CD4-positive, alpha-beta T cell (primary cell): ENCODE measurements at regions not wholly inside any gene's neighbourhood (a gene's known extent, or its start where the extent isn't known, plus 50 kb on each side); places are given as distances from the start of the nearest gene placed in this dataset.

ENCODE experiments used
- ATAC-seq: fragments of 200-7000 bp; cut with Tn5 transposase; one replicate; pipeline ENCODE4 v1.10.0; 2022; ENCODE audit warnings: mild to moderate bottlenecking; ENCODE audit not compliant: poor library complexity
- CTCF ChIA-PET: fragments of 350-600 bp; sonication (Branson Sonifier 250); formaldehyde crosslinking; loops from one replicate; lab custom pipeline; 2021; ENCODE audit warnings: antibody characterized with exemption, inconsistent platforms; lab: Charles Lee
- POLR2A ChIA-PET: fragments of 350-600 bp; sonication (Branson Sonifier 250); formaldehyde crosslinking; loops from one replicate; lab custom pipeline; 2021; ENCODE audit warnings: antibody characterized with exemption, inconsistent platforms; lab: Charles Lee
- DNase-seq, 14 experiments: peaks; one replicate each; pipeline ENCODE4 v3.0.0-alpha.2; 2013 to 2020; ENCODE audit warnings: mixed read lengths in 2 of 14
- H3K27ac ChIP-seq, 2 donors: one replicate each; pipeline versions ENCODE4 v1.5.1 to v1.7.0; 2013; ENCODE audit warnings: low read length in 2 of 2, low read depth in 1 of 2, mild to moderate bottlenecking in 1 of 2
- H3K27me3 ChIP-seq, 2 experiments: 1 replicate in 1 of 2; 2 replicates in 1 of 2; pipeline versions ENCODE4 v1.6.1 to v1.7.0; 2013; ENCODE audit warnings: low read length in 2 of 2, control low read depth in 1 of 2, mild to moderate bottlenecking in 1 of 2, moderate library complexity in 1 of 2; ENCODE audit not compliant: insufficient read depth in 2 of 2, control insufficient read depth in 1 of 2
- H3K36me3 ChIP-seq: one replicate; pipeline ENCODE4 v1.6.1; 2013; ENCODE audit warnings: low read length, control low read depth; ENCODE audit not compliant: insufficient read depth
- H3K4me1 ChIP-seq: one replicate; pipeline ENCODE4 v1.6.1; 2013; ENCODE audit warnings: low read length, control low read depth; ENCODE audit not compliant: insufficient read depth
- H3K4me3 ChIP-seq: one replicate; pipeline ENCODE4 v1.5.1; 2013; ENCODE audit warnings: mild to moderate bottlenecking, low read length, moderate library complexity
- H3K9me3 ChIP-seq, 2 experiments: 1 replicate in 1 of 2; 2 replicates in 1 of 2; pipeline versions ENCODE4 v1.6.1 to v1.7.0; 2013; ENCODE audit warnings: low read length in 2 of 2, mild to moderate bottlenecking in 2 of 2, control low read depth in 1 of 2, moderate library complexity in 1 of 2; ENCODE audit not compliant: control insufficient read depth in 1 of 2, insufficient read depth in 1 of 2
- H3K27ac Mint-ChIP-seq: one replicate; pipeline ENCODE4 v1.8.0; 2020; ENCODE audit warnings: mixed read lengths
- H3K27me3 Mint-ChIP-seq: one replicate; pipeline ENCODE4 v1.8.0; 2021; ENCODE audit warnings: mixed read lengths
- H3K36me3 Mint-ChIP-seq: one replicate; pipeline ENCODE4 v1.8.0; 2021; ENCODE audit warnings: low read depth, mixed read lengths
- H3K4me1 Mint-ChIP-seq: one replicate; pipeline ENCODE4 v1.8.0; 2021; ENCODE audit warnings: low read depth, mixed read lengths
- H3K4me3 Mint-ChIP-seq: one replicate; pipeline ENCODE4 v1.8.0; 2020; ENCODE audit warnings: mild to moderate bottlenecking, mixed read lengths
- H3K9me3 Mint-ChIP-seq: one replicate; pipeline ENCODE4 v1.8.0; 2020; ENCODE audit warnings: mixed read lengths
- intact Hi-C, 2 experiments: fragments of 100-400 bp; cut with DNase I in 1 of 2; cut with micrococcal nuclease in 1 of 2; formaldehyde crosslinking; loops; one replicate each; pipeline versions ENCODE4 v1.15.1 to v1.9.0; 2023 to 2025; cut with DNase I, micrococcal nuclease
- TF ChIP-seq, protein P1 (sequence below): fragments of 200-600 bp; IDR thresholded peaks from one replicate; pipeline ENCODE4 v1.8.0; 2022; ENCODE audit warnings: antibody characterized with exemption, mild to moderate bottlenecking

DNA sequence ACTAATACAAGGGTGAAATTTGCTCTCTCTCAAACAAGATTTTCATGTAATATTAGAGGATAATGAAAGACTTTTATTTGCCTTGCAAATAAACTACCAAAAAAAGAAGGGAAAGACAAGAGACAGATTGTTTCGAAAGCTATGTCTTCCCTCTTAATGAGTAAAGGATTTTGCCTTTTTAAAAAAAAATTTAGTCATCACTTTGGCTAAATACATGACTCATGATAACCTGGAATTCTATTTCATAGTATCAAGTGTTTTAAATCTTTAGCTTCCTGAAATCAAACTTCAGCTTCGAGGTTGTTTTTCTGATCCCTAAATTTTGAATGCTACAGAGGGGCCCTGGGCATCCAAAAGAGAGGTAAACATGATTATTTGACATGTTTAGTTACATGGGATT is 144.4 kb downstream of the CCDC59 start:
- H3K4me3 ChIP-seq, result no peak overlapping the region
- Mint-ChIP-seq H3K27ac (no peak overlapping the region), H3K4me3 (no peak overlapping the region), H3K4me1 (no peaks in the 10 kb centered on the region), H3K36me3 (no peaks in the 10 kb centered on the region), H3K9me3 (peaks cover 10% of the 10 kb centered on the region), H3K27me3 (no peaks in the 10 kb centered on the region)
- H3K9me3 ChIP-seq, result peaks cover 0 to 17% of the 10 kb centered on the region in 2 experiments
- POLR2A ChIA-PET, result no interaction called here
- CTCF ChIA-PET, result no interaction called here
- H3K4me1 ChIP-seq, result no peaks in the 10 kb centered on the region
- no peak for ATAC-seq
- intact Hi-C loops, result no loop called here
- TF ChIP-seq, protein P1, sequence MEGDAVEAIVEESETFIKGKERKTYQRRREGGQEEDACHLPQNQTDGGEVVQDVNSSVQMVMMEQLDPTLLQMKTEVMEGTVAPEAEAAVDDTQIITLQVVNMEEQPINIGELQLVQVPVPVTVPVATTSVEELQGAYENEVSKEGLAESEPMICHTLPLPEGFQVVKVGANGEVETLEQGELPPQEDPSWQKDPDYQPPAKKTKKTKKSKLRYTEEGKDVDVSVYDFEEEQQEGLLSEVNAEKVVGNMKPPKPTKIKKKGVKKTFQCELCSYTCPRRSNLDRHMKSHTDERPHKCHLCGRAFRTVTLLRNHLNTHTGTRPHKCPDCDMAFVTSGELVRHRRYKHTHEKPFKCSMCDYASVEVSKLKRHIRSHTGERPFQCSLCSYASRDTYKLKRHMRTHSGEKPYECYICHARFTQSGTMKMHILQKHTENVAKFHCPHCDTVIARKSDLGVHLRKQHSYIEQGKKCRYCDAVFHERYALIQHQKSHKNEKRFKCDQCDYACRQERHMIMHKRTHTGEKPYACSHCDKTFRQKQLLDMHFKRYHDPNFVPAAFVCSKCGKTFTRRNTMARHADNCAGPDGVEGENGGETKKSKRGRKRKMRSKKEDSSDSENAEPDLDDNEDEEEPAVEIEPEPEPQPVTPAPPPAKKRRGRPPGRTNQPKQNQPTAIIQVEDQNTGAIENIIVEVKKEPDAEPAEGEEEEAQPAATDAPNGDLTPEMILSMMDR, result no peak
- no peak for DNase-seq
- H3K27ac ChIP-seq, result no peak overlapping the region
- no peaks in the 10 kb centered on the region for H3K27me3 ChIP-seq
- no peaks in the 10 kb centered on the region for H3K36me3 ChIP-seq

DNA sequence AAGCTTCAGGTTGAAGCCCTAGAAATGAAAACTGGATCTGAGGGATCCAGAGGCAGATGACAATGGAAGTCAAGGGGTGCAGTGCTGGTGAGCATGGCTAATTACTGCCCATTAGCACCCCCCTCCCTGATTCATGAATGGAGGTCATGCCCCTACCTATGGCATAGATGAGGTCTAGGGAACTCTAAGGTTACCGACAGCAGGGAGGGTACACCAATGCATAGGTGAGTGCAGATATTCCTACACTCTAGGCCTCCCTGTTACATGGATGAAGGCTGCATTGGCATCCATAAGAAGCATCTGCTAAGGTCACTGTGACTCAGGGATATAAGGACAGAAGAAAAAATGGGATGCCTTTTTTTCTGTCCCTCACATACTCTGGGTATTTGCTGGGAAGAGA is 147.3 kb downstream of the CCDC59 start:
- no peaks in the 10 kb centered on the region for H3K4me1 Mint-ChIP-seq
- peaks cover 16% of the 10 kb centered on the region for H3K9me3 Mint-ChIP-seq
- no peaks in the 10 kb centered on the region for H3K36me3 Mint-ChIP-seq
- H3K4me3 ChIP-seq, result no peak overlapping the region
- POLR2A ChIA-PET, result no interaction called here
- no peaks in the 10 kb centered on the region for H3K36me3 ChIP-seq
- H3K27me3 ChIP-seq, result no peaks in the 10 kb centered on the region
- no peaks in the 10 kb centered on the region for H3K27me3 Mint-ChIP-seq
- ATAC-seq, result no peak
- H3K27ac ChIP-seq, result no peak overlapping the region
- DNase-seq, result no peak
- peaks cover 0 to 10% of the 10 kb centered on the region in 2 experiments for H3K9me3 ChIP-seq
- CTCF ChIA-PET, result no interaction called here
- no peak overlapping the region for H3K27ac Mint-ChIP-seq
- TF ChIP-seq, protein P1, result no peak
- H3K4me1 ChIP-seq, result no peaks in the 10 kb centered on the region
- no peak overlapping the region for H3K4me3 Mint-ChIP-seq
- intact Hi-C loops, result no loop called here

DNA sequence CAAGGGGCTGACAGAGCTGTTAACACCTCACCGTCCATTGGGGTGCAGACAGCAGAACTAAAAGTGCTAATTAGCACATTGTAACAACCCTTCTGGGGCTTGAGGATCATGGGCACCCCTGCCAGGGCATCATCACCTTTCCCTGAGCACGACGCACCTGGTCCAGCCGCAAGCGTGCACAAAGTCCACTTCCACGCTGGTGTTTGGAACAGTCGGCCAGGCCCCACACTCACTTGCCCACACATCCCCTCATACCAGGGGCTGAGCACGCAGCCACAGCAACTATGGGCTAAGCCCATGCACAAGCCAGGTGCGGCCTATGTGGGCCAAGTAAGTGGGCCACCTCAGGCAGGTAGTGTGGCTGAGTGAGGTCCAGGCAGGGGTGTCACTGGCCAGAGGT is 148.7 kb downstream of the CCDC59 start:
- H3K27me3 ChIP-seq, result no peaks in the 10 kb centered on the region
- no peaks in the 10 kb centered on the region for H3K4me1 ChIP-seq
- intact Hi-C loops, result no loop called here
- no peak overlapping the region for H3K4me3 ChIP-seq
- H3K9me3 Mint-ChIP-seq, result peaks cover 16% of the 10 kb centered on the region
- no peak overlapping the region for H3K27ac ChIP-seq
- DNase-seq (no peak), ATAC-seq (no peak)
- no peaks in the 10 kb centered on the region for H3K27me3 Mint-ChIP-seq
- TF ChIP-seq, protein P1, result no peak
- H3K36me3 Mint-ChIP-seq, result no peaks in the 10 kb centered on the region
- no peaks in the 10 kb centered on the region for H3K36me3 ChIP-seq
- no peak overlapping the region for H3K27ac Mint-ChIP-seq
- no peaks in the 10 kb centered on the region for H3K4me1 Mint-ChIP-seq
- ChIA-PET POLR2A (no interaction called here), CTCF (no interaction called here)
- H3K9me3 ChIP-seq, result peaks cover 0 to 10% of the 10 kb centered on the region in 2 experiments
- no peak overlapping the region for H3K4me3 Mint-ChIP-seq
